H1 (cell line): ENCODE measurements at regions not wholly inside any gene's neighbourhood (a gene's known extent, or its start where the extent isn't known, plus 50 kb on each side); places are given as distances from the start of the nearest gene placed in this dataset.

Source experiments
- CTCF ChIA-PET: fragments of 300-600 bp; sonication (Branson Sonifier 250); formaldehyde crosslinking; loops from one replicate; lab custom pipeline; 2021; ENCODE audit not compliant: partially characterized antibody; lab: Charles Lee
- POLR2A ChIA-PET: fragments of 300-600 bp; sonication (Branson Sonifier 250); formaldehyde crosslinking; loops from one replicate; lab custom pipeline; 2021; ENCODE audit warnings: inconsistent platforms; ENCODE audit not compliant: partially characterized antibody; lab: Charles Lee
- DNase-seq, 2 experiments: peaks; one replicate each; pipeline versions ENCODE4 v3.0.0 to v3.0.0-alpha.2; 2010 to 2022; ENCODE audit warnings: low spot score in 2 of 2, low read depth in 1 of 2, mixed read lengths in 1 of 2
- FAIRE-seq: peaks from 2 replicates; lab custom pipeline; 2011; peaks lifted over from hg19 to GRCh38; lab: Jason Lieb, UNC
- H2AFZ ChIP-seq: 2 replicates; pipeline ENCODE4 v1.8.1; 2012; ENCODE audit warnings: low read length, inconsistent platforms
- H2AK5ac ChIP-seq: 2 replicates; pipeline ENCODE4 v1.6.1; 2013; ENCODE audit warnings: low read depth, low read length
- H2BK120ac ChIP-seq: replicated peaks from 2 replicates; pipeline ENCODE3; 2013; ENCODE audit warnings: low read depth, low read length, inconsistent platforms
- H2BK12ac ChIP-seq: 2 replicates; pipeline ENCODE4 v1.6.1; 2013; ENCODE audit warnings: low read depth, low read length
- H2BK15ac ChIP-seq: 2 replicates; pipeline ENCODE4 v1.6.1; 2013; ENCODE audit warnings: low read length
- H2BK20ac ChIP-seq: 2 replicates; pipeline ENCODE4 v1.6.1; 2013; ENCODE audit warnings: low read length
- H2BK5ac ChIP-seq: 2 replicates; pipeline ENCODE4 v1.6.1; 2013; ENCODE audit warnings: low read depth, low read length
- H3K14ac ChIP-seq: 2 replicates; pipeline ENCODE4 v1.6.1; 2013; ENCODE audit warnings: inconsistent platforms; ENCODE audit not compliant: insufficient read length
- H3K18ac ChIP-seq: 2 replicates; pipeline ENCODE4 v1.6.1; 2013; ENCODE audit warnings: low read length; ENCODE audit errors: extremely low read depth
- H3K23ac ChIP-seq: 2 replicates; pipeline ENCODE4 v1.6.1; 2013; ENCODE audit warnings: inconsistent platforms; ENCODE audit not compliant: insufficient read length
- H3K23me2 ChIP-seq: 2 replicates; pipeline ENCODE4 v1.6.1; 2013; ENCODE audit warnings: low read depth, low read length
- H3K27ac ChIP-seq: 2 replicates; pipeline ENCODE4 v1.6.1; 2011; ENCODE audit warnings: low read depth, low read length, inconsistent platforms
- H3K27me3 ChIP-seq, 4 experiments: replicated peaks in 1 of 4; 1 replicate in 1 of 4; 2 replicates in 3 of 4; pipeline versions ENCODE4 v1.6.1 to v1.8.1; 2011 to 2013; ENCODE audit warnings: low read length in 3 of 4, mild to moderate bottlenecking in 3 of 4, inconsistent platforms in 2 of 4, mixed read lengths in 2 of 4, moderate library complexity in 1 of 4; ENCODE audit not compliant: control insufficient read depth in 3 of 4, insufficient read depth in 3 of 4; ENCODE audit errors: extremely low read depth in 1 of 4
- H3K36me3 ChIP-seq, 4 experiments: 2 replicates each; pipeline versions ENCODE4 v1.6.1 to v1.8.1; 2011 to 2013; ENCODE audit warnings: mild to moderate bottlenecking in 4 of 4, low read length in 3 of 4, moderate library complexity in 2 of 4, control low read depth in 1 of 4, inconsistent platforms in 1 of 4; ENCODE audit not compliant: insufficient read depth in 4 of 4, control insufficient read depth in 2 of 4
- H3K4ac ChIP-seq: replicated peaks from 2 replicates; pipeline ENCODE3; 2013; ENCODE audit warnings: low read length, low read depth, mixed read lengths, inconsistent platforms; ENCODE audit not compliant: insufficient read length
- H3K4me1 ChIP-seq, 4 experiments: replicated peaks in 1 of 4; 1 replicate in 1 of 4; 2 replicates in 3 of 4; pipeline versions ENCODE4 v1.6.1 to v1.8.1; 2011 to 2013; ENCODE audit warnings: low read length in 3 of 4, inconsistent platforms in 2 of 4, mixed read lengths in 1 of 4; ENCODE audit not compliant: insufficient read depth in 4 of 4, control insufficient read depth in 3 of 4
- H3K4me2 ChIP-seq, 2 experiments: 2 replicates each; pipeline versions ENCODE4 v1.6.1 to v1.8.1; 2011 to 2013; ENCODE audit warnings: low read depth in 2 of 2, low read length in 2 of 2, control low read depth in 1 of 2, inconsistent platforms in 1 of 2, mild to moderate bottlenecking in 1 of 2; ENCODE audit not compliant: insufficient read depth in 1 of 2
- H3K4me3 ChIP-seq, 4 experiments: fragments of 200-600, 300-600 bp in 1 of 4; sonication (generic), shearing (Covaris generic), sonication (Bioruptor Twin) in 1 of 4; 2 replicates each; pipeline versions ENCODE4 v1.5.1 to v1.8.1; 2011 to 2016; ENCODE audit warnings: low read length in 4 of 4, low read depth in 3 of 4, control low read depth in 2 of 4, inconsistent platforms in 2 of 4, mild to moderate bottlenecking in 2 of 4, mixed read lengths in 1 of 4, moderate library complexity in 1 of 4; ENCODE audit not compliant: insufficient read depth in 2 of 4; ENCODE audit errors: extremely low read depth in 1 of 4
- H3K56ac ChIP-seq: replicated peaks from 2 replicates; pipeline ENCODE3; 2013; ENCODE audit warnings: low read depth, mild to moderate bottlenecking, mixed read lengths, low read length, inconsistent platforms; ENCODE audit not compliant: insufficient read length
- H3K79me1 ChIP-seq: 2 replicates; pipeline ENCODE4 v1.6.1; 2013; ENCODE audit warnings: low read depth, low read length, control low read depth
- H3K79me2 ChIP-seq, 2 experiments: 2 replicates each; pipeline versions ENCODE4 v1.6.1 to v1.8.1; 2012 to 2013; ENCODE audit warnings: low read length in 2 of 2, mild to moderate bottlenecking in 2 of 2, inconsistent platforms in 1 of 2; ENCODE audit not compliant: insufficient read depth in 2 of 2, control insufficient read depth in 1 of 2
- H3K9ac ChIP-seq, 4 experiments: replicated peaks in 1 of 4; 1 replicate in 1 of 4; 2 replicates in 3 of 4; pipeline versions ENCODE4 v1.6.1 to v1.8.1; 2011 to 2013; ENCODE audit warnings: low read depth in 3 of 4, low read length in 3 of 4, control low read depth in 2 of 4, mild to moderate bottlenecking in 2 of 4, moderate library complexity in 2 of 4, inconsistent platforms in 1 of 4; ENCODE audit errors: extremely low read depth in 1 of 4
- H3K9me3 ChIP-seq, 2 experiments: 2 replicates each; pipeline versions ENCODE4 v1.6.1 to v1.8.1; 2012 to 2013; ENCODE audit warnings: mild to moderate bottlenecking in 2 of 2, moderate library complexity in 2 of 2, control low read depth in 1 of 2, inconsistent platforms in 1 of 2, low read depth in 1 of 2, low read length in 1 of 2, mixed read lengths in 1 of 2; ENCODE audit not compliant: insufficient read depth in 2 of 2
- H4K20me1 ChIP-seq, 2 experiments: replicated peaks in 1 of 2; 2 replicates each; pipeline versions ENCODE3 to v1.8.1; 2011 to 2013; ENCODE audit warnings: inconsistent platforms in 2 of 2, low read length in 2 of 2, mild to moderate bottlenecking in 1 of 2; ENCODE audit not compliant: insufficient read depth in 2 of 2, control insufficient read depth in 1 of 2
- H4K5ac ChIP-seq: 2 replicates; pipeline ENCODE4 v1.6.1; 2013; ENCODE audit warnings: low read length, low read depth, mixed read lengths, inconsistent platforms; ENCODE audit not compliant: insufficient read length
- H4K8ac ChIP-seq: 2 replicates; pipeline ENCODE4 v1.8.0; 2013; ENCODE audit warnings: mild to moderate bottlenecking, moderate library complexity, low read length, inconsistent platforms; ENCODE audit not compliant: insufficient read depth; ENCODE audit errors: extremely low read depth
- H4K91ac ChIP-seq: replicated peaks from 2 replicates; pipeline ENCODE3; 2013; ENCODE audit warnings: low read length, mixed read lengths, inconsistent platforms; ENCODE audit not compliant: insufficient read length
- ASH2L ChIP-seq: fragments of 200-600, 300-600 bp; sonication (generic); IDR thresholded peaks from one replicate; pipeline ENCODE4 v1.7.1; 2017; ENCODE audit warnings: low read length
- BACH1 ChIP-seq: IDR thresholded peaks from 2 replicates; pipeline ENCODE4 v1.6.1; 2012; ENCODE audit warnings: low read length, improper control_type of control experiment
- BCL11A ChIP-seq, 2 experiments: IDR thresholded peaks; one replicate each; pipeline ENCODE4 v1.6.1; 2011; ENCODE audit warnings: low read depth in 2 of 2, low read length in 2 of 2, mild to moderate bottlenecking in 2 of 2
- BRCA1 ChIP-seq: IDR thresholded peaks from 2 replicates; pipeline ENCODE4 v1.6.1; 2012; ENCODE audit warnings: low read depth, low read length, improper control_type of control experiment
- EP300 ChIP-seq, 2 experiments: IDR thresholded peaks; 1 replicate in 1 of 2; 2 replicates in 1 of 2; pipeline ENCODE4 v1.6.1; 2011 to 2012; ENCODE audit warnings: low read depth in 2 of 2, low read length in 2 of 2, mild to moderate bottlenecking in 2 of 2, borderline replicate concordance in 1 of 2, inconsistent platforms in 1 of 2, moderate library complexity in 1 of 2
- GABPA ChIP-seq: IDR thresholded peaks from 2 replicates; pipeline ENCODE4 v1.6.1; 2011; ENCODE audit warnings: mild to moderate bottlenecking, low read length, moderate library complexity, borderline replicate concordance; ENCODE audit not compliant: insufficient read depth
- JUN ChIP-seq: IDR thresholded peaks from 2 replicates; pipeline ENCODE4 v1.6.1; 2011; ENCODE audit warnings: low read depth, mild to moderate bottlenecking, improper control_type of control experiment, low read length
- MAFK ChIP-seq: IDR thresholded peaks from 2 replicates; pipeline ENCODE4 v1.6.1; 2012; ENCODE audit warnings: low read depth, mild to moderate bottlenecking, improper control_type of control experiment, low read length
- TAF1 ChIP-seq: IDR thresholded peaks from 2 replicates; pipeline ENCODE4 v1.6.1; 2011; ENCODE audit warnings: mild to moderate bottlenecking, low read depth, low read length
- WGBS, 2 experiments: shearing (Covaris generic) in 1 of 2; methylation state at CpG; one replicate each; pipeline versions ENCODE4 v1.1.6 to v1.1.7; 2013 to 2015; ENCODE audit warnings: low lambda C conversion rate in 2 of 2, mixed read lengths in 2 of 2, inconsistent platforms in 1 of 2, low coverage in 1 of 2, missing lambda C conversion rate in 1 of 2; ENCODE audit not compliant: insufficient replicate concordance in 2 of 2, insufficient coverage in 1 of 2, insufficient read length in 1 of 2; ENCODE audit errors: extremely low coverage in 1 of 2, missing lambda C conversion rate in 1 of 2; 5-methylcytosine and 5-hydroxymethylcytosine counted together
- TF ChIP-seq, protein P1 (sequence below): IDR thresholded peaks from 2 replicates; pipeline ENCODE4 v1.6.1; 2012; ENCODE audit warnings: inconsistent platforms

DNA sequence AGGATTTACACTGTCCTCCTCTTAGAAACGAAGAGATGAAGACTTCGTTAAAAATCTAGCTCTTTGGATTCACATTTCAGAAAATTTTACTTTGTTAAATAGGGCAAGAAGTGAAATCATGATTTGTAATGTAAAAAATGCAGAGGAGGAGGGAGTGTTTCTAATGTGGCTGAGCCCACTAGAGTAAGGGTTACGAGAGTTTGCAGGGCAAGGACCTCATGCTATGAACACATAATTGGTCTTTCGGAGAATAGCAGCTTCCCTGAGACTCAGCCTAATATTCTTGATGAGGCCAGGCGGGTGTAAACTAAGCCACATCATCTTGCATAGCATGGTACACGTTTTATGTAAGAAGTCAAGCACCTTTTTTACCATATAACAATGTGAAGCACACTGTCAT is 191.0 kb upstream of the ADAMTS16 start:
- FAIRE-seq (no peak), DNase-seq (no peak)
- H4K8ac ChIP-seq = no peak overlapping the region
- H3K27me3 ChIP-seq = no peaks in the 10 kb centered on the region
- no peak overlapping the region for H3K4ac ChIP-seq
- no peak overlapping the region for H2AK5ac ChIP-seq
- H3K14ac ChIP-seq = no peak overlapping the region
- ChIA-PET CTCF (interaction anchor here (1.4 kb wide), 1 partner anchor 115 kb away, joined by 5 read pairs; no protein-coding TSS in a partner anchor), POLR2A (no interaction called here)
- no peak overlapping the region for H3K4me2 ChIP-seq
- no peaks in the 10 kb centered on the region for H3K79me1 ChIP-seq
- H3K23me2 ChIP-seq = no peaks in the 10 kb centered on the region
- H2BK20ac ChIP-seq = no peak overlapping the region
- H3K9ac ChIP-seq = no peak overlapping the region
- no peak overlapping the region for H3K27ac ChIP-seq
- no peak overlapping the region for H2BK5ac ChIP-seq
- no peaks in the 10 kb centered on the region for H3K36me3 ChIP-seq
- H3K4me3 ChIP-seq = no peak overlapping the region
- H4K20me1 ChIP-seq = no peaks in the 10 kb centered on the region
- no peak overlapping the region for H2BK15ac ChIP-seq
- H3K56ac ChIP-seq = no peak overlapping the region
- H2BK120ac ChIP-seq = no peak overlapping the region
- 77% methylated on average over 6 of the region's 6 CpGs; no CpG with 5 or more reads in 1 of the 2 experiments for WGBS, 2 experiments
- H3K18ac ChIP-seq = no peak overlapping the region
- no peak overlapping the region for H4K5ac ChIP-seq
- no peaks in the 10 kb centered on the region for H3K79me2 ChIP-seq
- no peak overlapping the region for H4K91ac ChIP-seq
- H2AFZ ChIP-seq = no peak overlapping the region
- no peaks in the 10 kb centered on the region for H3K4me1 ChIP-seq
- no peak overlapping the region for H2BK12ac ChIP-seq
- H3K9me3 ChIP-seq = no peaks in the 10 kb centered on the region
- no peak overlapping the region for H3K23ac ChIP-seq
- no peak for TF ChIP-seq ASH2L
- TF ChIP-seq GABPA = no peak
- no peak for TF ChIP-seq EP300 (IDR thresholded peaks at IDR 0.05; ENCODE audit: borderline replicate concordance in 1 of 2, low read depth in 2 of 2, low read length in 2 of 2)
- TF ChIP-seq BACH1 = no peak
- TF ChIP-seq BCL11A (IDR thresholded peaks at IDR 0.05; ENCODE audit: low read depth in 2 of 2, low read length in 2 of 2) = no peak
- TF ChIP-seq TAF1 = no peak
- TF ChIP-seq MAFK = no peak
- no peak for TF ChIP-seq JUN
- TF ChIP-seq, protein P1, sequence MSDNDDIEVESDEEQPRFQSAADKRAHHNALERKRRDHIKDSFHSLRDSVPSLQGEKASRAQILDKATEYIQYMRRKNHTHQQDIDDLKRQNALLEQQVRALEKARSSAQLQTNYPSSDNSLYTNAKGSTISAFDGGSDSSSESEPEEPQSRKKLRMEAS = no peak
- no peak for TF ChIP-seq BRCA1
